Stimulated activated CD8-positive, alpha-beta memory T cell treated with anti-CD3 and anti-CD28 coated beads, Interleukin-7, amount 100 ng/mL, for 1 hour (primary cell): ENCODE measurements at regions not wholly inside any gene's neighbourhood (a gene's known extent, or its start where the extent isn't known, plus 50 kb on each side); places are given as distances from the start of the nearest gene placed in this dataset.
"Not testable (repeated sequence)": the region's sequence is repeated elsewhere in the genome, so short reads cannot be mapped to it uniquely, and the experiment has no call there.

ENCODE experiments used
- DNase-seq, 2 donors: peaks; one replicate each; pipeline ENCODE4 v3.0.0-alpha.2; 2020; ENCODE audit warnings: low read depth in 2 of 2

- DNase-seq: no peak
Observed at GRCh38 chr18:37872562-37872961, 307.0 kb upstream of the CELF4 start.

GRCh38 chr18:37871561-37871960, 306.0 kb upstream of the CELF4 start:
- DNase-seq: no peak

- DNase-seq: no peak
Observed at GRCh38 chr18:37869051-37869450, 303.5 kb upstream of the CELF4 start.

DNA sequence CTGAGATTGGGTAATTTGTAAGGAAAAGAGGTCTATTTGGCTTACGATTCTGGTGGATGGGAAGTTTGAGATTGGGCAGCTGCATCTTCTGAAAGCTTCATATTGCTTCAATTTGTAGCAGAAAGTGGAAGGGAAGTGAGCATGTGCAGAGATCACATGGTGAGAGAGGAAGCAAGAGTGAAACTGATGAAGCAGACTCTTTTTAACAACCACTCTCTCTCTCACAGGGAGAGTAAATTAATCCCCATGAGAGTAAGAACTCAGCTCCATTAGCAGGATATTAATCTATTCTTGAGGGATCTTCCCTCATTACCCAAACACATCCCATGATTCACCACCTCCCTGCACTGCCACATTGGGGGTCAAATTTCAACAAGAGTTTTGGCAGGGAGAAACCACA, 298.5 kb upstream of the CELF4 start:
- no peak for DNase-seq

GRCh38 chr18:37861981-37862380, 296.4 kb upstream of the CELF4 start:
- DNase-seq: no peak

DNA sequence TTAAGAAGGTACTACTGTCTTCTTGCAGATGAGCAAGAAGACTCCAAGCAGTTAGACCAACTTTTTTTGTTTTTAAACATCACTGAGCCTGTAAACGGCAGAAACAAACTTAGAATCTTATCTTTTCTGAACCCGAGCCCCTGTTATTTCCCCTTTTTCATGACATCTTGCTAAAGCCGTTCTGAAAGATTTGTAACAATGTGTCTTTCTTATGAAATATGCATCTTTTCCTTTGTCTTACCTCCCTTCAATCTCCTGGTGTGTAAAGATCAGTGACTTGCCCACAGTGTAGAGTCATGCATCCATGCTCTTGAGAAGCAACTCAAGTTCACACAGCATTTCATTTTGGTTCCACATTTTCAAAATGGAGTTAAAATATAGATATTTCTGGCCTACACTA, 288.8 kb upstream of the CELF4 start:
- no peak for DNase-seq

GRCh38 chr18:37853706-37854105, 288.1 kb upstream of the CELF4 start:
- DNase-seq: no peak

- DNase-seq: no peak
Observed at GRCh38 chr18:37852464-37852863, 286.9 kb upstream of the CELF4 start.

GRCh38 chr18:37847544-37847943, 281.9 kb upstream of the CELF4 start:
- no peak for DNase-seq

DNA sequence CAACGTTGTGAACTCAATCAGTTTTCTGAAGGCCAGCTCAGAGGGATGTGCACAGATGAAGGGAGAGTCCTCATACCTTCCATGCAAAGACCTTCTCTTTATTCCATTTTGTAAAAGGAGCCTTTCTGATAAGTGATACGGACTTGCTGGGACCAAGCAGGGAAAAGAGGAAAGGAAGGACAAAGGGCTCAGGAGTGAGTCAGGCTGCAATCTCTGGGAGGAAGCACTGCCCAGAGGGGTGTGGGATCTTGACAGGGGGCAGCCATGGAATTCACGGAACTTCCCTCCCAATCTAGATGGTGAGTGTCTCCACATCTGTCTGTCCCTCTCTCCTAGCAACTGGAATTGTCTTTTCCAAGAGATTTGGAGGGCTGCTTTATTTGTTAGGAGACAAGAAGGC, 281.4 kb upstream of the CELF4 start:
- DNase-seq: no peak

DNA sequence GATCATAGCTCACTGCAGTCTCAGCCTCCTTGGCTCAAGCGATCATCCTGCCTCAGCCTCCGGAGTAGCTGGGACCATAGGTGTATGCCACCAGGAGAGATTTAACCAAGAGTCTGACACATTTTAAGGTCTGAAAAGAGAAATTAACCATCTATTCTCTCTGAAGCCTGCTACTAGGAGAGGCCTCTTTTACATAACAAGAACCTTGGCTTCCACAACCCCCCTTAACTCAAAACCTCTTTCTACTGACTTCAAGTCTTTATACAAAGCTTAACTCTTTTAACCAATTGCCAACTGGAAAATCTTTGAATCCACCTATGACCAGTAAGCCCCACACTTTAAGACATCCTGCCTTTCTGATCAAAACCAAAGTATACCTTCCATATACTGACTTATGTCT, 279.9 kb upstream of the CELF4 start:
- DNase-seq: no peak

DNA sequence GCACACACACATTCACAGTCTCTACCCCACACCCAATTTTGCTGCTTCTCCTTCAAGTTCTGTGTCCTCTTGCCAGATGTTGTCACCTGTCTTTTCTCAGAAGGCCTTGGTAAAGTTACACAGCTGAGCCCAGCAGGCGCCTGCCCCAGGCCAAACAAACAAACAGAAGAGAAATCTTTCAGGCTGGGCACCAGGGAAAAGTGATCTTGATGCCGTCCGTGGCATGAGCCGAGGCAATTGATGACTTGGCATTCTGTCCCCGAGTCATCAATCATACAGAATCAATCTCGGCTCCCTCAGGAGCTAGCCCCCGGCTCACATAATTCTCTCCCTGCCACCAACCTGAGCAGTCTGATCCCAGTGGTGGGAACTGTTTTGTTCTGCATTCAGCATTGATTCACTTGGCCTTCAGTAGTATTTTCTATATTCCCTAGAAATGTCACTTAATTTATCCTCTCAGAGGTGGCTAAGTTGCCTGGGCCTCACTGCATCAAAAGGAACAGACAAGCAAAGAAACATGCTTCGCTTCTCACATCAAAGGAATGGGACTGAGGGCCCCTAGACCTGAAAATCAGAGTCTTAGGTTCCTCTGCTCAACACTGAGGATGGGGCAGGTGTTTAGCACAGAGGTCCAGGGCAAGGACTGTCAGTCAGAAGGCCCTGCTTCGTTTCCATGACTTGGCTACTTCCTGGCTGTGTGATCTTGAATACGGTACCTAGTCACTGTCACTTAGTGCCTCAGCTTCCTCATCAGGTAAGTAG, 278.8 kb upstream of the CELF4 start:
- DNase-seq: no peak

- DNase-seq: no peak
Observed at GRCh38 chr18:37838083-37838482, 272.5 kb upstream of the CELF4 start.

- no peak for DNase-seq
Observed at GRCh38 chr18:37836071-37836970, 270.7 kb upstream of the CELF4 start.

GRCh38 chr18:37832010-37832695, 266.6 kb upstream of the CELF4 start:
- not testable (repeated sequence) for DNase-seq

DNA sequence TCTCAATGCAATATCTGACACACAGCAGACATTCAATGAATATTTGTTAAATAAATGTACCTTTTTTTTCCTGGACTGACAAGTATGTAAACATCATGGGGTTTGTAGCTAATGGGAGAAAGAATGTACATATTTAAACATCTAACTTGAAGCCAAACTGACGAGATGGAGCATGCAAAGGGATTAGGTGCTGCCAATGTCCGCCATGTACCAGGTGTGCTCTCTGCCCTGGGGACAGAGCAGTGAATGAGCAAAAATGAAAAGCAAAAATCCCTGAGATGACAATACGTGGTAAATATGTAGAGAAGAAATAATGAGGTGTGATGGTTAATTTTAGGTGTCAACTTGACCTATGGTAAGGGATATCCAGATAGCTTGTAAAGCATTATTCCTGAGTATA, 247.4 kb upstream of the CELF4 start:
- no peak for DNase-seq

GRCh38 chr18:37805773-37806404, 240.3 kb upstream of the CELF4 start:
- DNase-seq: no peak

DNA sequence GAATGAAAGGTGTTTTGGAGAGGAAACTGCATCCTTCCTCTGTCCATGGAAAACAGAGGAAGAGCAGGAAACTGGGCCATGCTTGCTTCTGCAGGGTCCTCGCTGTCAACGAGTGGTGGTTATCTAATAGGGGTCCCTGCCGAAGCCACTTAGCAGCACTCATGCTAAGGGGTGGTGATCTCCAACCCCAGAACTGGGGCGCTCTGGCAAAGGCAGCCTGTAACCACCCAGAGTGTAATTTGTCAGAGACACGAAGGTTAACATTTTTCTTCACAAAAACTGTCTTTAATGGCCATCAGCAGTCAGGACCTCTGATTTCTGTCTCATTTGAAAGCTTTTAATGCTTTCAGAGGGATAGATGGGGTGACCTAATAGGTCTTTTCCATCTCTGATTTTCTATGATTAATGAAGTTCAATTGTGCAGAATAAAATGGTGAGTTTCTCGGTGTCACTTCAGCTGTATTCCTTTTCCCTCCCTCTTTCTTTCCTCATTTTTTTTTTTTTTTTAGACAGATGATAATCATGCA, 231.3 kb upstream of the CELF4 start:
- DNase-seq: no peak

DNA sequence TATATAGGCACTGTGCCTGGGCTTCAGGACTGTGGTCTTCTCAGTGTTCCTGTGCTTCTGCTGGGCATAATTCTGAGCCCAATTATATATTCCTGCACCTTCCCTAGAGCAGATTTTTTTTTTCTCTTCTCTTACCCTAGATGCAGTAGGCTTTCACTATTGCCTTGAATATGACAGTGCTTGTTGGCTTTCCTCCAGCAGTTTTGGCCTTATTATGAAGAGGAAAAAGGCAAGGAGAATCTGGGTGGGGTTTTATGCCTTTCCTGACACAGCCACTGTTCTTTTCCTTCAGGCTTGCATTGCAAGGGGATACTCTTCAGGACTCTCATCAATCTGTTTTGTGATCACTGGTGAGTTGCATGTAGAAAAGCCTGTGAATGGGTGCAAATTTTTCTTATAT, 221.9 kb upstream of the CELF4 start:
- DNase-seq: no peak

DNA sequence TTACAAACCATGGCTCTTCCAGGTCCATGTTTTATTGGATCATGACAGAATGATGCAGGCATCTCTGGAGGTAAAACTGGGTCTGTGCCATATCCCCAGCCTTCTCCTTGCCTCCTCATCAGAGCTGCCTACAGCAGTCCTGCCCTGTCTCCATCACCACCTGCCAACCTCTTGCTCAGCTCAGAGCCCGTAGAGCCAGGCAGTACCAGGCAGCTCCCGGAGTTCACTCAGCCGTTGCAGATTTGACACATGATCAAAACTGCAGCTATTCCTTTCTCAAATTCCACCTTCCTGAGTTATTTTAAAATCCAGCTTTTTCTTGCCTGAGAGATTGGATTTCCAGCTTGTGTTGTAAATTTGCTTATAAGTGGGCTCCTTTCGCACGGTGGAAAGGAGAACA, 218.2 kb upstream of the CELF4 start:
- DNase-seq: no peak

GRCh38 chr18:37779220-37779619, 213.6 kb upstream of the CELF4 start:
- no peak for DNase-seq
